Posterior vena cava (tissue), 2 donors: ENCODE measurements at regions not wholly inside any gene's neighbourhood (a gene's known extent, or its start where the extent isn't known, plus 50 kb on each side); places are given as distances from the start of the nearest gene placed in this dataset.

ENCODE experiments used
- DNase-seq: peaks from one replicate; pipeline ENCODE4 v3.0.0-alpha.2; 2020; ENCODE audit warnings: low spot score
- intact Hi-C, 2 donors: fragments of 100-400 bp; cut with DNase I; formaldehyde crosslinking; loops; one replicate each; pipeline versions ENCODE4 v1.14.1 to v1.14.2; 2022 to 2023
- donor health status: DM: yes; HTN: yes; CAD: no.
- donor health status: DM: yes; HTN: yes; CAD: no.

DNA sequence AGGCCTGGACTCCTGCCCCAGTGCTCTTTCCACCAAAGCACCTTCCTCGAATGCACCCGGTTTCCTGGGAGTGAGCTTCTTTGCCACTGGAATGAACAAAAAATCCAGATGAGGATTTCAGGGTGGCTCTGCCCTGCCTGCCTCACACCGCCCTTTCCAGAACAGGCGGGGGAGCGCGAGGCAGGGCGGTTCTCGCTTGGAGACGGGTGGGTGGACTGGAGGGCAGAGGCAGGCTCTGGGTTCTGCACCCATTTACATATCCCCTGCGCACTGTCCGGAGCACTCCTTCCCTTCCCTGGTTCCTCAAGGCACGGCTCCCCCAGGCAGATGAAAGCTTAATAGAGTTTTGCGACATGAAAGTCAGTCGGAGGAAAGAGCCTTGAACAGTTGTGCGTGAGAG, 69.7 kb upstream of the DLK1 start:
- intact Hi-C loops = no loop called here
- no peak for DNase-seq

DNA sequence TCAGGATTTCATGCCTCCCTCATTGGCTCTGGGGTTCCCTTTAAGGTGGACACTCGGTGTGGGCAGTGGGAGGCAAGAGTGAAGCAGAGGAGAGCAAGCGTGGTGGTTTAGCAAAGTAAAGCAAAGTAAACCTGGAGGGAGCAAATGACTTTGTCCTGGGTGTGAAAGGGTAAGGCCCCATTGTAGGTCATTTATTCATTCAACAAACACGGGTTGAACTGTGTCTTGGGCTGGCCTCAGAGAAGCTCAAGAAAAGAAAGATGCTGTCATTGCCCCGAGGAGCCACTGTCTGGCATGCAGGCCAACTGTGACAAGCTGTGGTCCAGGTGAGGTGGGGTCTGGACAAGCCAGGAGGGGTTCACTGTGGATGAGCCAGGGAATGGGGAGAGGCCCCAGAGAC, 68.9 kb upstream of the DLK1 start:
- intact Hi-C loops = no loop called here
- DNase-seq = no peak

DNA sequence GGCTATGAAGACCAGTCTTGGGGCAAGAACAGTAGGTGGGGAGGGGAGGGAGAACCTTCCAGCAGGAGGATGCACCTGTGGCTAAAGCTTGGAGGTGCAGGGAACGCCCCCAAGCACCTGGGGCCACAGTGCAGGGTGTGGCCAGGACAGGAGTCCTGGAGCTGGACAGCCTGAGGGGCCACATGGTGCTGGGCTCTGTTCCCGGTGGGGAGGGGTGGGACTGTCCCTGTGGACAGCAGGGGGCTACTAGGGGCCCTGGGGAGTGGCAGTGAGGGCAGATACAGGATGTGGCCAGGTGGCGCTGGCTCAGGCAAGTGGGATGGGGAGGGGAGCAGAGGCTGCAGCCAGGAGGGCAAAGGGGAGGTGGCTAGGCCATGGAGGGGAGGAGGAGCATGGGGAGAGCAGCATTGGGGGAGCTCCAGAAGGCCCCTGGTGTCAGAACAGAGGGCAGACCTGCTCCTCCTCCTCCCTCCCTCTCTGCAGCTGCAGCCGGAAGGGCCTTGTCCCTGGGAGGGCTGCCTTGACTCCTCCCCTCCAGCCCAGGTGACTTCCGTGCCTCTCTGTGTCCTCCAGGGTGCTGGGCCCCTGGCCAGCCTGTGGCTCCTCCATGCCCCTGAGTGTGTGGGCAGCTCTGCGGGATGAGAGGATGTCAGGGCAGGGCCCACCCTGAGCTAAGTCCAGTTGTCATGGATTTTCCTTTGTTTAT, 68.4 kb upstream of the DLK1 start:
- no peak for DNase-seq
- intact Hi-C loops = no loop called here

DNA sequence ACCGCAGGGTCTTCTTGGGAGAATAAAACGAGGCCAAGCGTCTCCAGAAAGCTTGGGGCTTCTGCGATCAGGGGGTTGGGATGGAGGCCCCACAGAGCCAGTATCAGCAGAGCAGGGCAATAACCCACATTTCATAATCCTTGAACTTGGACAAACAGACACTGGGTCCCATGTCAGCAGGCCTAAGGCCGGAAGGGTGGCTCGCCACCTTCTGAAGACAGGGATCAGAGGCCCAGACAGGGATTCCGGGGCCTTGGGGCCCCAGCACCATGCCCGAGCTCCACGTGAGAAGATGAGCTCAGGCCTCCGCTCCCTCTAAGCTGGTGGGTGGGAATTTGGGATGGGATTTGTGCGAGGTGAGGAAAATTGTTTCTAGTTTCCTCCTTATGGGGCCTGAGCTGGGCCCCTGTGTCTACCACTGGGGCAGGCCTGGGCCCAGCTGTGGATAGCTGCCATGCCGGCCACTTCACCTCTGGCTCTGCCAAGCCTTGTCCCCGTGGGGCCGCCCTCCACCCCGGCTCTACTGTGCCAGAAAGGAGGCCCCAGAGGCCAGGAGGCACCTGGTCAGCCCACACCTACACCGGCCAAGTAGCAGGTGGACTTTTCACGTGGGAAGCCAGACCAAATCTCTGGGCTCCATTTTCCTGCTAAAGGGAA, 67.2 kb upstream of the DLK1 start:
- DNase-seq = no peak
- intact Hi-C loops = loop anchor here in 1 of 2 donors (5.0 kb wide), 1 partner anchor 968 kb away; no protein-coding TSS in a partner anchor

DNA sequence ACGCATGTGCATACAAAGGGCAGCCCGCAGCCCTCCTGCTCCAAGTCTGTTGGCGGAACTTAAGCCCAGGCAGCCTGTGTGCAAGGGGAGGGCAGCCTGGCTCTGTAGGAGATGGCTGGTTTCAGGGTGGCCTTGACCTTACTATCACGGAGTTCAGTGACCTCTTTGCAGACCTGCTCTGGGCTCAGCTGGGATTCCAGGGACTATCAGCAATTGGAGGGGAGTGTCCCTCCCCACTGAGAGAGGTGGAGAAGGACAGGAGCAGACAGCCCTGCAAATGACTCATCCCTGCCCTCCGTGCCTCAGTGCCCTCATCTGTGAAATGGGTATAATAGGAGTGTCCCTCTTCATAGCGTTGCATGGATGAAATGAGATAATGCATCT, 66.2 kb upstream of the DLK1 start:
- intact Hi-C loops = loop anchor here in 1 of 2 donors (5.0 kb wide), 1 partner anchor 967 kb away; no protein-coding TSS in a partner anchor

DNA sequence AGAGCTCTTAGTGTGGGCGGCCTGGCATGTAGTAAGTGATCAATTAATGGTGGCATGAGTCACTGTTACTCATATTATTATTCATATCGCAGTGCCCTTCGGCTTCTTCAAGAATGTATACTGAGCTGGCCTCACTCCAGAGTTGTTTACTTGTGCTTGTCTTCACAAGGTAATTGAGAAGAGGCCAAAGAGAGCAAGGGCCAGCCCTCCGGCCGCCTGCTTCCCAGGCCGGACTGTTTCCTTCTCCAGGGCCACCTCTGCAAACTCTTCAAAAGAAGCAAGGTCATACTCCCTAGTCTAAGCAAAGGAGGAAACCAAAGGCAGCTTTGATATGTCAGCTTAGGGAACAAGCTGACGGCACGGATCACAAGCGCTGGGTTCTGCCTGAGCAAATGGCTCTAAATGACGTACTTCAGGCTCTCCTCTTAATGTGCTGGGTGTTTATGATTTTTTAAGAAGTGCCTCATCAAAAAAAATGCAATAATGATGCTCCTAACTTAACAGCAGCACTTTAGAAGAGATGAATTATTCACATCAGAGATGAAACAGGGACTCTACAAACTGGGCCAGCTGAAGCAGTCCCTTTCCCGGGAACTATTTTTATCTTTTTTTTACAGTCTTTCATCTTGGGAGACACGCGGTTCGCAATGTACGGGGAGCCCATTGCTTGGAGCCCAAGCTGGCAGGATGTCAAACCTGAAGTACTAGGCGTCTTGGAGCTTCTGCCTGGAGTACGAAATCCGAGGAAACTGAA, 65.6 kb upstream of the DLK1 start:
- no peak for DNase-seq
- intact Hi-C loops = loop anchor here in 1 of 2 donors (5.0 kb wide), 1 partner anchor 966 kb away; no protein-coding TSS in a partner anchor

More for the DNA sequence above, 66.2 kb upstream of the DLK1 start:
- no peak for DNase-seq

DNA sequence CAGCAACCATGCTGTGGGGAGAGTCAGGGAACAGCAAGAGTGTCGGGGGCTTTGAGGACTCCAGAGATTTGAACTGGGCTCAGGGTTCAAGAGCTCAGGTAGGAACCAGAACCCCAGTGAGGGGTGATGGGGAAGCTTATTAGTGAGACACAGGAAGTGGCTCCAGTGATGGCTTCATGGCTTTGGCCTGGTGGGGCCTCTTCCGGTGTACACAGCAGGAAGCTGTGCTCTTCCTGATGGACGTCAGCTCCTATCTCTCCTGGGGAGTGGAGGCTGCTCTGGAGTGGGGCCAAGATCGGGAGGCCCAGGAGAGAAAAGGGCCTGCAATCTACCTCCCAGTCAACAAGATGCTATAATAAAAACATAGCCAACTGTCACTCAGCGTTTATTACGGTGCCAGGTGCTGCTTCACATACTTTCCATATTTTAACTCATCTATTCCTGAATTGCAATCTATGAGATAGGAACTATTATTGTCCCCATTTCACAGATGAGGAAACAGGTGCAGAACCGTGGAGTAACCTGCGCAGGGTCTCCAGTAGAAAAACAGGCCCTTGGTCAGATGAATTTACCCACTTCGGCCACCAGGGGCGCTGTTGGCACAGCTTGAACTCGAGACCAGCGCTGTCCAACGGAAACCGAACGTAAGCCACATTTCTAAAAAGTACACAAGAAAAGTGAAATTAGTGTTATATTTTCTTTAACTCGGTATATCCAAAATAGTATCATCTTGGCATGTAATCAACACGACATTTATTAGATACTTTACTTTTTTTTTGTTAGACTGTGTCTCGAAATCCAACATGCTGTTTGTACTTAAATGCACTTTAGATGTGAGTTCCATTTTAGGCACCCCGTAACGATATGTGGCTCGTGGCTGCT, 63.6 kb upstream of the DLK1 start:
- intact Hi-C loops = loop anchor here in 1 of 2 donors (5.0 kb wide), 1 partner anchor 964 kb away; no protein-coding TSS in a partner anchor

DNA sequence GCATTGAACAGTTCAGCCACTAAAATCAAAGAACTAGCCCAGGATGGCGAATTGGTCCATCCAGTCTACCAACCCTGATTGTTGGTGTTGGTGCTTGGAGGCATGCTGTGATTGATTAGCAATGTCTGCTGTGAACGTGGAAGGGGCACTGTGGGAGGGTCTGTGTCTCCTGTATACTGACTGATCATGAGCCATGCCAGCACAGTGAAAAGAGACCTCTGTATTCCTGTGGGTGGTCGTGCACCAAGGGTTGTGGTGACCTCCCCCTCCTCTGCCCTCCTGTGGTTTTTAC, 63.0 kb upstream of the DLK1 start:
- DNase-seq = no peak
- intact Hi-C loops = loop anchor here in 1 of 2 donors (5.0 kb wide), 1 partner anchor 964 kb away; no protein-coding TSS in a partner anchor

More for the DNA sequence above, 63.6 kb upstream of the DLK1 start:
- DNase-seq = peak; percentile 91

DNA sequence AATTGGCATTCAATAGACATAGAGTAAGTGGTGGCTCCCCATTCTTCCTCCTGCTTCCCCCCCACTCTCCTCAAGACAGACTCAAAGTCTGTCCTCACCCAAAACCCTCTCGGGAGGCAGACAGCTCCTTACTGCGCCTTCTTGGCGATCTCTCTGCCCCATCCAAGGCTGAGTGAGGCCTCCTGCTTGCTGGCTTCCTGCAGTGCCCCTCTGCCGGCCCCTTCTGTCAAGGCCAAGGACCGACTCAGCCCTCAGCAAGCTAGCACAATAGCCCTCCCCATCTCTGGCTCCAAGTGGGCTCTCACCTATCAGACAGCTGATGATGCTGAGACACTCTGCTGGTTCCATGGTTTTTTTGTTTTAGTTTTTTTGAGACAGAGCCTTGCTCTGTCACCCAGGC, 62.5 kb upstream of the DLK1 start:
- intact Hi-C loops = loop anchor here in 1 of 2 donors (5.0 kb wide), 1 partner anchor 963 kb away; no protein-coding TSS in a partner anchor
- DNase-seq = no peak

DNA sequence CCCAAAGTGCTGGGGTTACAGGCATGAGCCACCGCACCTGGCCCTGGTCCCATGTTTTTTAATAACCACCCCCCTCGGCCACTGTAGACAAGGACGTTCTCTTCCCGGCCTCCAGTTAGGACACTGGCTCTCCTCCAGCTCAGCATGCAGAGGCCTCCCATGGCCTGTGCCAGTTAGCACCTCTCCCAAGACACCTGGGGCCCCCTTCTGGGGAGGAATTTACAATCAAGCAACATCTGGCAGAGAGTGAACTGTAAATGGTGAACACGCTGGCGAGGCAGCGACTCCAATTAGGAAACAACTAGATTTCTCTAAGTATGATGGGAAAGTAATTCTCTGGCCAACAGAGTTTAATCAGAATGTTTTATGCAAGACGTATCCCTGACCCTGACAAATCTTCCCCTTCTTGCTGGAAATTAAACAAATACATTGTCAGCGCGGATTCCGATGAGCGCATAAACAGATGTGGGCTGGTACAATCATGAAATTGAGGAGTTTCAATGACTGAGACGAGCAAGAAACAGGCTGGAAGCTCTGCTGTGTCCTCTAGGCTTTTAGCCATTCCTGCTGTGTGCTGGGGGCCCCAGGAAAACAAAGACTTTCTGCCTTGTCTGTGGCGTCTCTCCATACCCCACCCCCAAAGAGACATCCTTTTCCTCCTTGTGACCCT, 61.7 kb upstream of the DLK1 start:
- intact Hi-C loops = loop anchor here in 1 of 2 donors (5.0 kb wide), 1 partner anchor 962 kb away; no protein-coding TSS in a partner anchor
- DNase-seq = no peak

DNA sequence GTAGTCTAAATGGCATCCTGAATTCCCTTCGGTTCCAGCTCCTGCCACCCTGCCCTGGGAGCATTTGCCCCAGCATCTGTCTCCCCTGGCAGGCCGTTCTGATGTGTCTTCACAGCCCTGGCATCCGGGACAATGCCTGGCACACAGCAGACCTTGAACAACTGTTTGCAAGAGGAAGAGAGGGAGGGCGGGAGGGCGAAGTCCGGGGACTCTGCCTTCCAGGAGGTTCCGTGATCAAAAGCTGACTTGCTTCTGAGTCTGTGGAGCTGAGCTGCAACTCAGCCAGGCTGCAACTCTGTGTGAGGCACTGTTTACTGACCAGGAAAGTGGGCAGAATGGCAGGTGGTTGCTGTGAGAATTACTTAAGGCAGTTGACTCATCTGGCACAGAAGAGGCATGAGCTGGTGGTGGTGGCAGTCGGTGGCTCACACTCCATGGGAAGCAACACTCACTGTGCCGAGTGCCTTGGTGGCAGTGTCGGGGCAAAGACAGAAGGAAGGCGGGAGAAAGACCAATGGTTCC, 61.1 kb upstream of the DLK1 start:
- intact Hi-C loops = no loop called here
- DNase-seq = no peak

DNA sequence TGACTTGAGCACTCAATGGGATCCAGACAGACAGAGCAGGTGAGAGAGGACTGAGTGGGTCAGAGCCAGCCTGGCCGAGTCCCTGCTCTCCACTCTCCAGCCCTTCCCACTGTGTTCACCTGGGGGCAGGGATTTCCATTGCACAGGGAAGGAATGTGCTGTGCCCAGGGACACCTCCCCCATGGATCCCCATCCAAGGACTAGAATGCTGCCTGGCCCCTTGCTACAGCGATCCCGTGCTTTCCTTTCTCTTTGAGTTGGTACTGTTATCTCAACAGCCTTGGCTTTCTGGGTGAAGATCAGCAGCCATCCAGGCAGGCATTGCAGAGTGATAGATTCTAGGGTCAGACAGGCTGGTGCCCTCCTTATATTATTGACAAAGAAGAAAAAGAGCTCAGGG, 60.3 kb upstream of the DLK1 start:
- intact Hi-C loops = no loop called here
- DNase-seq = no peak

DNA sequence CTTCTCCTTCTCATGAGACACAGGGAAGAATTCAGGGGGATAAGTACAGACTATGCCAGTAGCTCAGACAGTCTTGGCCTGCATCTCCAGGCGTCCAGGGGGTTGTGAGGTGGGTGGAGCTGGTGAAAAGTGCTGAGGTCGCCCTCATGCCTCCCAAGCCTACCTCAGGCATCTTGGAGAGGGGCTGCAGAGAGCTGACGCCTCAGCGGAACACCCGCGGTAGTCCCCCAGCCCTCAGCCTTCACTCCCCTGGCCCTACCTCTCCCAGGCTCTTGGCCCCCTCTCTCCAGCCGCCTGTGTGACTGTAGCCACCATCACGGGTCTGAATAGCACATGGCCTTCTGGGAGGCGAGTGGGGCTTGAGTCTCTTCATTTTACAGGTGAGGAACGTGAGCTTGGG, 59.8 kb upstream of the DLK1 start:
- intact Hi-C loops = no loop called here
- no peak for DNase-seq

DNA sequence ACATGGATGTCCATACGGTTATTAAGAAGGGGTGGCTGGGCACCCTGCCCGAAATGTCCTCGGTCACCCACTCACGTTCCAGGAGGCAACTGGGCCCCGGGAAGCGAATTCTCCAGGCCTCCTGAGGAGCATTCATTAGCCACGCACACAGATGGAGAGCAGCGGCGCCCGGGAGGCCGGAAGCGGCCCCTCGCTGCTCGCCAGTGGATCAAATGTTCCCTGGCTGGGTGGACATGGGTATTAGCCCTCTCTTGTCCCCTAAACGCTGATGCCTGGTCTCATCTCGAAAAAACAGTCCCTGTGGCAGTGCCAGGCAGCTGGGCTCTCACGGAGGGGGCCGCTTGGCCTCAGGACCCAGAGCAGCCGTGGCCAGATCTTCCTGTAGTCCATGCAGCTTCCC, 59.0 kb upstream of the DLK1 start:
- DNase-seq = no peak
- intact Hi-C loops = no loop called here

DNA sequence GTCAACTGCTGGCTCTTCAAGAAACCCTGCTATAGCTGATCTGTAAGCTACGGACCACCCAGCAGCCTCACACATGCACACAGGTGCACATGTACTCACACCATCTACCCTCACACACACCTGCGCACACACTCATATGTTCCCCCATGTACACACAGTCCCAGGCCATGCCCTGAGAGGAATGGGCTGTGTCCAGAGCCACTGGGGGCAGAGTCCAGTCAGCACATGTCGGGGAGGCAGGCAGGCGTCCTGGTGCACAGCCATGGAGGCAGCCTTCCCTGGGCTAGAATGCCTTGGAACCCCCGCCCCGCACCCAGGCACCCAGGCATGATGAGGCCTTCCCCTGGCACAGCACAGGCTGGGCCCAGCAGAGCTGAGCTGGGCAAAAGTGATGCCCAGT, 58.3 kb upstream of the DLK1 start:
- intact Hi-C loops = no loop called here
- DNase-seq = no peak

DNA sequence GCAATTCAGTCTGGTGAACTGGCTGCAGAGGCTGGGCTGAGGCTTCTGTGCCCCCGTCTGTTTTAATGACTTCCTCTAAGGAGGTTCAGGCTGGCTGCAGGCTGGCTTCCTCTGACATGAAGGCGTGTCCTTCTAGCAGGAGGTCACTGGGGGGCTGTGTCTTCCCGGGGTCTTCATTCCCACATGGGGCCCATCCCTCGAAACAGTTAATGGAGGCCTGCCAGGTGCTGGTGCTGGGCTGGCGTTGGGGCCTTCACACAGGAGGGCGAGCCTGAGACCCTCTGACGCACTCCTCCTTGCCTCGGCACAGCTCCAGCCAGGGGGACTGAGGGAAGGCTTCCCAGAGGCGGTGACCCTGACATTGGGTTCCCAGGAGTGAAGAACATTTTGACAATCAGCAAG, 57.7 kb upstream of the DLK1 start:
- intact Hi-C loops = no loop called here
- DNase-seq = no peak

DNA sequence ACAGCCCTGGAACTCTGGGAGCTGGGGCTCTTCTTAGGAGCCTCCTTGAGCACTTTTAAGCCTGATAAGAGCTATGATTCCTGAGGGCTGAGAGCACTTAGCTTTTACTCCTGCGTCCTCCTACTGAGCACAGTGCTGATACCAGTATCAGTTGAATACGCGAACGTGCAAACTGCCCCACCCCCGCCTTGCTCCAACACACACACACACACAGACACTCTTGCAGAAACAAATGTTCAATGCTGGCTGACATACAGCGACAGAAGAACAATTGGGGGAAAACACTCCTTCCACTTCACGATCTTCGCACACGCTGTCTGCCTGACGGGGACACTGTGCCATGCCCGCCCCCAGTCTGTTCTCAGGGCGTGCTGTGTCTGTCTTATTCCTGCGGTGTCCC, 57.2 kb upstream of the DLK1 start:
- no peak for DNase-seq
- intact Hi-C loops = no loop called here

DNA sequence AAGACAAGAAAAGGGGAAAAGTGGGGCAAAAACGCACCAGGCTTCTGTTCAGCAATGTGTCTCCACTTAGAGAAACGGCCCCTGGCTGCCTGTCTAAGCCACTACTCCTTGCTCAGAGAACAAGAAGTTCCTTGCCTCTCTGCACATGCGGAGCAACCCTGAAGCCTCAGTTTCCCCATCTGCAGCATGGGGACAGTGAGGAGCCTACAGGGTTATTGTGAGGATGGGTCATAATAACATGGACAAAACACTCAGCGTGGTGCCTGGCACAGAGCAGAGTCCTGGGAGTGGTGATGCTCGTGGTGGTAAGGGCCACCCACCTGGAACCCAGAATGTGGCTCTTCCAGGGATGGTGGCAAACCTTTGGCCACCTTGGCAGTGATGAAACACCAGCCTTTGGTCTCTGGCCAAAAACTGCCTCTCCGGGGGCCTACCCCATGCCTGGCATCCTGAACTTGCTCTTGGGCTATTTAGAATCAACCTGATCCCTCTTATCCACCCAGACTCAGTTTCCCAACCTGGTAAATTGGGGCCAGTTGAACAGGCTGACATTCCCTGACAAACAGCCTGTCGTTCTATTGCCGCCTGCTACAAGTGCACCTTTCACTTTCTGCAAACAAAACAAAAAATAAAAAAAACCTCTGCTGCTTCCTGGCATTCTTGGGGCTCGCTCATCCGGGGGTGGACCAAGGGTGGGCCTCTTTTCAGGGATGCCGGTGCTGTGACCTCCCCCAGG, 56.5 kb upstream of the DLK1 start:
- intact Hi-C loops = no loop called here
- DNase-seq = no peak
